Osteoblast (primary cell): ENCODE measurements at regions not wholly inside any gene's neighbourhood (a gene's known extent, or its start where the extent isn't known, plus 50 kb on each side); places are given as distances from the start of the nearest gene placed in this dataset.
"Not testable (repeated sequence)": the region's sequence is repeated elsewhere in the genome, so short reads cannot be mapped to it uniquely, and the experiment has no call there.

ENCODE experiments used
- DNase-seq: peaks from one replicate; pipeline ENCODE4 v3.0.0; 2011; ENCODE audit warnings: low spot score, mixed read lengths; ENCODE audit not compliant: insufficient read length; ENCODE audit errors: missing footprints
- H2AFZ ChIP-seq: 2 replicates; pipeline ENCODE4 v1.6.0; 2011; ENCODE audit warnings: mild to moderate bottlenecking, low read length
- H3K27ac ChIP-seq: 2 replicates; pipeline ENCODE4 v1.5.1; 2011; ENCODE audit warnings: mild to moderate bottlenecking, low read depth, low read length, moderate library complexity
- H3K27me3 ChIP-seq: 2 replicates; pipeline ENCODE4 v1.6.0; 2012; ENCODE audit warnings: mild to moderate bottlenecking, control low read depth, inconsistent platforms, low read length, moderate library complexity; ENCODE audit not compliant: insufficient read depth
- H3K36me3 ChIP-seq: 2 replicates; pipeline ENCODE4 v1.5.1; 2011; ENCODE audit warnings: mild to moderate bottlenecking, low read length, control low read depth, moderate library complexity; ENCODE audit not compliant: insufficient read depth
- H3K4me1 ChIP-seq: 2 replicates; pipeline ENCODE4 v1.5.1; 2011; ENCODE audit warnings: mild to moderate bottlenecking, low read length, control low read depth, moderate library complexity; ENCODE audit not compliant: insufficient read depth
- H3K4me2 ChIP-seq: 2 replicates; pipeline ENCODE4 v1.6.0; 2011; ENCODE audit warnings: mild to moderate bottlenecking, low read length; ENCODE audit not compliant: insufficient read depth
- H3K4me3 ChIP-seq: fragments of 200-600 bp; sonication (generic); 3 replicates; pipeline ENCODE4 v1.5.1; 2012; ENCODE audit warnings: mild to moderate bottlenecking, low read length, inconsistent platforms; ENCODE audit not compliant: insufficient read depth
- H3K79me2 ChIP-seq: 2 replicates; pipeline ENCODE4 v1.6.0; 2012; ENCODE audit warnings: mild to moderate bottlenecking, low read length, control low read depth, inconsistent platforms; ENCODE audit not compliant: insufficient read depth
- H3K9me3 ChIP-seq: 2 replicates; pipeline ENCODE4 v1.5.1; 2011; ENCODE audit warnings: low read depth, low read length, control low read depth
- H4K20me1 ChIP-seq: 2 replicates; pipeline ENCODE4 v1.6.0; 2012; ENCODE audit warnings: mild to moderate bottlenecking, low read length, control low read depth; ENCODE audit not compliant: insufficient read depth
- CTCF ChIP-seq: IDR thresholded peaks from 2 replicates; pipeline ENCODE4 v1.5.1; 2011; ENCODE audit warnings: mild to moderate bottlenecking, low read depth, low read length, moderate library complexity; ENCODE audit errors: extremely low read depth

GRCh38 chr6:134752445-134752844 lies 197.5 kb downstream of the ALDH8A1 start:
- Histone ChIP-seq H3K9me3 (no peaks in the 10 kb centered on the region), H2AFZ (no peak overlapping the region), H3K79me2 (no peaks in the 10 kb centered on the region), H3K27me3 (no peaks in the 10 kb centered on the region), H3K4me3 (no peak overlapping the region), H4K20me1 (no peaks in the 10 kb centered on the region), H3K27ac (no peak overlapping the region), H3K4me1 (peaks cover 5% of the 10 kb centered on the region), H3K4me2 (no peak overlapping the region), H3K36me3 (no peaks in the 10 kb centered on the region)
- no peak for DNase-seq
- no peak for TF ChIP-seq CTCF

GRCh38 chr6:134750669-134751068 lies 199.2 kb downstream of the ALDH8A1 start:
- Histone ChIP-seq H3K79me2 (no peaks in the 10 kb centered on the region), H3K36me3 (no peaks in the 10 kb centered on the region), H3K27ac (no peak overlapping the region), H3K9me3 (no peaks in the 10 kb centered on the region), H3K4me1 (peaks cover 5% of the 10 kb centered on the region), H3K4me3 (no peak overlapping the region), H2AFZ (no peak overlapping the region), H4K20me1 (no peaks in the 10 kb centered on the region), H3K27me3 (peaks cover 7% of the 10 kb centered on the region), H3K4me2 (no peak overlapping the region)
- no peak for TF ChIP-seq CTCF
- DNase-seq, result peak; percentile 29

- no peaks in the 10 kb centered on the region for H3K79me2 ChIP-seq
- no peak for DNase-seq
- no peaks in the 10 kb centered on the region for H4K20me1 ChIP-seq
- no peak overlapping the region for H3K4me3 ChIP-seq
- no peak overlapping the region for H3K27ac ChIP-seq
- no peak overlapping the region for H3K4me2 ChIP-seq
- peaks cover 11% of the 10 kb centered on the region for H3K27me3 ChIP-seq
- peaks cover 5% of the 10 kb centered on the region for H3K4me1 ChIP-seq
- TF ChIP-seq CTCF, result no peak
- H3K9me3 ChIP-seq, result no peaks in the 10 kb centered on the region
- H2AFZ ChIP-seq, result no peak overlapping the region
- no peaks in the 10 kb centered on the region for H3K36me3 ChIP-seq
Observed at GRCh38 chr6:134748484-134748883, 201.4 kb downstream of the ALDH8A1 start.

- H2AFZ ChIP-seq, H3K4me2 ChIP-seq, H3K9me3 ChIP-seq, H3K79me2 ChIP-seq, H4K20me1 ChIP-seq, DNase-seq, H3K36me3 ChIP-seq, H3K27ac ChIP-seq, H3K4me3 ChIP-seq, H3K4me1 ChIP-seq: not testable (repeated sequence)
- peaks cover 12% of the 10 kb centered on the region for H3K27me3 ChIP-seq
Observed at GRCh38 chr6:134747197-134747596, 202.7 kb downstream of the ALDH8A1 start.
